ENCODE measurements at regions not wholly inside any gene's neighbourhood (a gene's known extent, or its start where the extent isn't known, plus 50 kb on each side); places are given as distances from the start of the nearest gene placed in this dataset.

GRCh38 chr4:123974386-123975149 is 578.0 kb downstream of the SPRY1 start:
- no peaks in the 10 kb centered on the region for H3K27me3 Mint-ChIP-seq
- no peaks in the 10 kb centered on the region for H3K9me3 ChIP-seq (ENCODE audit: low read length)
- no peaks in the 10 kb centered on the region for H3K27me3 ChIP-seq (ENCODE audit: insufficient read depth, low read length, poor library complexity, severe bottlenecking)
- no peaks in the 10 kb centered on the region for H3K4me1 Mint-ChIP-seq
- H3K4me3 ChIP-seq (ENCODE audit: low read length) = no peak overlapping the region
- H3K27ac Mint-ChIP-seq = no peak overlapping the region
- H3K4me3 Mint-ChIP-seq = no peak overlapping the region
- no peak for DNase-seq
- no peak overlapping the region for H3K27ac ChIP-seq (ENCODE audit: low read depth, low read length)
- no peaks in the 10 kb centered on the region for H3K36me3 Mint-ChIP-seq
- ChIA-PET POLR2A (no interaction called here), CTCF (no interaction called here)
- H3K36me3 ChIP-seq (ENCODE audit: insufficient read depth, low read length) = no peaks in the 10 kb centered on the region
- no peaks in the 10 kb centered on the region for H3K4me1 ChIP-seq (ENCODE audit: insufficient read depth, low read length)
- H3K9me3 Mint-ChIP-seq = peaks cover 2 to 9% (median 3%) of the 10 kb centered on the region in 5 donors

- Histone ChIP-seq H3K9me3 (ENCODE audit: low read length) (no peaks in the 10 kb centered on the region), H3K27me3 (ENCODE audit: insufficient read depth, low read length, poor library complexity, severe bottlenecking) (no peaks in the 10 kb centered on the region), H3K27ac (ENCODE audit: low read depth, low read length) (no peak overlapping the region), H3K4me1 (ENCODE audit: insufficient read depth, low read length) (no peaks in the 10 kb centered on the region), H3K36me3 (ENCODE audit: insufficient read depth, low read length) (no peaks in the 10 kb centered on the region), H3K4me3 (ENCODE audit: low read length) (no peak overlapping the region)
- ChIA-PET POLR2A (no interaction called here), CTCF (no interaction called here)
- H3K27me3 Mint-ChIP-seq = no peaks in the 10 kb centered on the region
- no peaks in the 10 kb centered on the region for H3K36me3 Mint-ChIP-seq
- H3K4me1 Mint-ChIP-seq = no peaks in the 10 kb centered on the region
- H3K9me3 Mint-ChIP-seq = peaks cover 2 to 13% (median 3%) of the 10 kb centered on the region in 5 donors
- H3K27ac Mint-ChIP-seq = no peak overlapping the region
- H3K4me3 Mint-ChIP-seq = no peak overlapping the region
- no peak for DNase-seq
Measured at GRCh38 chr4:123976285-123976684, 579.7 kb downstream of the SPRY1 start.

GRCh38 chr4:123976819-123977218 is 580.2 kb downstream of the SPRY1 start:
- Histone ChIP-seq H3K27ac (ENCODE audit: low read depth, low read length) (no peak overlapping the region), H3K4me1 (ENCODE audit: insufficient read depth, low read length) (no peaks in the 10 kb centered on the region), H3K27me3 (ENCODE audit: insufficient read depth, low read length, poor library complexity, severe bottlenecking) (no peaks in the 10 kb centered on the region), H3K9me3 (ENCODE audit: low read length) (no peaks in the 10 kb centered on the region), H3K36me3 (ENCODE audit: insufficient read depth, low read length) (no peaks in the 10 kb centered on the region), H3K4me3 (ENCODE audit: low read length) (no peak overlapping the region)
- no peak for DNase-seq
- Mint-ChIP-seq H3K9me3 (peaks cover 2 to 12% (median 3%) of the 10 kb centered on the region in 5 donors), H3K4me3 (no peak overlapping the region), H3K36me3 (no peaks in the 10 kb centered on the region), H3K27ac (no peak overlapping the region), H3K27me3 (no peaks in the 10 kb centered on the region), H3K4me1 (no peaks in the 10 kb centered on the region)
- CTCF ChIA-PET = no interaction called here
- POLR2A ChIA-PET = no interaction called here

GRCh38 chr4:123977641-123978081 is 581.1 kb downstream of the SPRY1 start:
- Histone ChIP-seq H3K27ac (ENCODE audit: low read depth, low read length) (no peak overlapping the region), H3K4me3 (ENCODE audit: low read length) (no peak overlapping the region), H3K9me3 (ENCODE audit: low read length) (no peaks in the 10 kb centered on the region), H3K27me3 (ENCODE audit: insufficient read depth, low read length, poor library complexity, severe bottlenecking) (no peaks in the 10 kb centered on the region), H3K36me3 (ENCODE audit: insufficient read depth, low read length) (no peaks in the 10 kb centered on the region), H3K4me1 (ENCODE audit: insufficient read depth, low read length) (no peaks in the 10 kb centered on the region)
- no peak for DNase-seq
- no peaks in the 10 kb centered on the region for H3K4me1 Mint-ChIP-seq
- H3K27me3 Mint-ChIP-seq = no peaks in the 10 kb centered on the region
- H3K4me3 Mint-ChIP-seq = no peak overlapping the region
- CTCF ChIA-PET = no interaction called here
- H3K27ac Mint-ChIP-seq = no peak overlapping the region
- no peaks in the 10 kb centered on the region for H3K36me3 Mint-ChIP-seq
- POLR2A ChIA-PET = interaction anchor here (0.6 kb wide), 1 partner anchor 12 kb away, joined by 3 read pairs; no protein-coding TSS in a partner anchor
- peaks cover 2 to 10% (median 2%) of the 10 kb centered on the region in 5 donors for H3K9me3 Mint-ChIP-seq

- H3K27ac Mint-ChIP-seq = no peak overlapping the region
- no peaks in the 10 kb centered on the region for H3K4me1 Mint-ChIP-seq
- DNase-seq = no peak
- no peak overlapping the region for H3K4me3 ChIP-seq (ENCODE audit: low read length)
- H3K27me3 ChIP-seq (ENCODE audit: insufficient read depth, low read length, poor library complexity, severe bottlenecking) = no peaks in the 10 kb centered on the region
- ChIA-PET CTCF (no interaction called here), POLR2A (no interaction called here)
- no peaks in the 10 kb centered on the region for H3K36me3 Mint-ChIP-seq
- no peaks in the 10 kb centered on the region for H3K4me1 ChIP-seq (ENCODE audit: insufficient read depth, low read length)
- no peaks in the 10 kb centered on the region for H3K9me3 ChIP-seq (ENCODE audit: low read length)
- H3K27me3 Mint-ChIP-seq = no peaks in the 10 kb centered on the region
- H3K27ac ChIP-seq (ENCODE audit: low read depth, low read length) = no peak overlapping the region
- H3K36me3 ChIP-seq (ENCODE audit: insufficient read depth, low read length) = no peaks in the 10 kb centered on the region
- no peak overlapping the region for H3K4me3 Mint-ChIP-seq
- peaks cover 2 to 10% (median 2%) of the 10 kb centered on the region in 5 donors for H3K9me3 Mint-ChIP-seq
Measured at GRCh38 chr4:123978637-123979036, 582.0 kb downstream of the SPRY1 start.

GRCh38 chr4:123980736-123981300 is 584.2 kb downstream of the SPRY1 start:
- POLR2A ChIA-PET = no interaction called here
- peaks cover 2 to 10% (median 2%) of the 10 kb centered on the region in 5 donors for H3K9me3 Mint-ChIP-seq
- no peaks in the 10 kb centered on the region for H3K4me1 Mint-ChIP-seq
- H3K9me3 ChIP-seq (ENCODE audit: low read length) = no peaks in the 10 kb centered on the region
- no peak overlapping the region for H3K27ac ChIP-seq (ENCODE audit: low read depth, low read length)
- H3K4me3 Mint-ChIP-seq = no peak overlapping the region
- H3K27me3 Mint-ChIP-seq = no peaks in the 10 kb centered on the region
- H3K36me3 Mint-ChIP-seq = no peaks in the 10 kb centered on the region
- no peaks in the 10 kb centered on the region for H3K36me3 ChIP-seq (ENCODE audit: insufficient read depth, low read length)
- DNase-seq = no peak
- no peaks in the 10 kb centered on the region for H3K27me3 ChIP-seq (ENCODE audit: insufficient read depth, low read length, poor library complexity, severe bottlenecking)
- no peaks in the 10 kb centered on the region for H3K4me1 ChIP-seq (ENCODE audit: insufficient read depth, low read length)
- CTCF ChIA-PET = no interaction called here
- no peak overlapping the region for H3K4me3 ChIP-seq (ENCODE audit: low read length)
- H3K27ac Mint-ChIP-seq = no peak overlapping the region

- no peak overlapping the region for H3K4me3 ChIP-seq (ENCODE audit: low read length)
- H3K36me3 ChIP-seq (ENCODE audit: insufficient read depth, low read length) = no peaks in the 10 kb centered on the region
- DNase-seq = no peak
- Mint-ChIP-seq H3K27ac (no peak overlapping the region), H3K9me3 (peaks cover 0 to 3% (median 0%) of the 10 kb centered on the region in 5 donors), H3K36me3 (no peaks in the 10 kb centered on the region), H3K4me3 (no peak overlapping the region), H3K27me3 (no peaks in the 10 kb centered on the region), H3K4me1 (no peaks in the 10 kb centered on the region)
- POLR2A ChIA-PET = no interaction called here
- CTCF ChIA-PET = no interaction called here
- no peaks in the 10 kb centered on the region for H3K27me3 ChIP-seq (ENCODE audit: insufficient read depth, low read length, poor library complexity, severe bottlenecking)
- H3K4me1 ChIP-seq (ENCODE audit: insufficient read depth, low read length) = no peaks in the 10 kb centered on the region
- H3K27ac ChIP-seq (ENCODE audit: low read depth, low read length) = no peak overlapping the region
- H3K9me3 ChIP-seq (ENCODE audit: low read length) = no peaks in the 10 kb centered on the region
Measured at GRCh38 chr4:123984886-123985285, 588.3 kb downstream of the SPRY1 start.

- Mint-ChIP-seq H3K36me3 (no peaks in the 10 kb centered on the region), H3K9me3 (no peaks in the 10 kb centered on the region), H3K27me3 (no peaks in the 10 kb centered on the region), H3K4me3 (no peak overlapping the region), H3K27ac (no peak overlapping the region), H3K4me1 (no peaks in the 10 kb centered on the region)
- POLR2A ChIA-PET = no interaction called here
- DNase-seq = no peak
- H3K27ac ChIP-seq (ENCODE audit: low read depth, low read length) = no peak overlapping the region
- CTCF ChIA-PET = no interaction called here
- no peak overlapping the region for H3K4me3 ChIP-seq (ENCODE audit: low read length)
- no peaks in the 10 kb centered on the region for H3K27me3 ChIP-seq (ENCODE audit: insufficient read depth, low read length, poor library complexity, severe bottlenecking)
- no peaks in the 10 kb centered on the region for H3K4me1 ChIP-seq (ENCODE audit: insufficient read depth, low read length)
- H3K9me3 ChIP-seq (ENCODE audit: low read length) = no peaks in the 10 kb centered on the region
- H3K36me3 ChIP-seq (ENCODE audit: insufficient read depth, low read length) = no peaks in the 10 kb centered on the region
Measured at GRCh38 chr4:123986268-123986798, 589.7 kb downstream of the SPRY1 start.
